Naive thymus-derived CD4-positive, alpha-beta T cell (primary cell): ENCODE measurements at regions not wholly inside any gene's neighbourhood (a gene's known extent, or its start where the extent isn't known, plus 50 kb on each side); places are given as distances from the start of the nearest gene placed in this dataset.

Source experiments
- ATAC-seq: fragments of 150-1000 bp; cut with Tn5 transposase; 2 replicates; pipeline ENCODE4 v1.10.0; 2021; ENCODE audit warnings: mild to moderate bottlenecking, moderate library complexity
- CTCF ChIA-PET: fragments of 350-600 bp; sonication (Branson Sonifier 250); formaldehyde crosslinking; loops from one replicate; lab custom pipeline; 2021; ENCODE audit warnings: antibody characterized with exemption; lab: Charles Lee
- POLR2A ChIA-PET: fragments of 350-600 bp; sonication (Branson Sonifier 250); formaldehyde crosslinking; loops from one replicate; lab custom pipeline; 2021; ENCODE audit warnings: antibody characterized with exemption, inconsistent platforms; lab: Charles Lee
- DNase-seq, 9 donors: peaks; one replicate each; pipeline versions ENCODE4 v3.0.0 to v3.0.0-alpha.2; 2020 to 2022; ENCODE audit warnings: mixed read lengths in 1 of 9
- H3K27ac ChIP-seq: one replicate; pipeline ENCODE4 v1.7.0; 2013; ENCODE audit warnings: mild to moderate bottlenecking, low read depth, low read length, moderate library complexity
- H3K27me3 ChIP-seq, 2 donors: one replicate each; pipeline ENCODE4 v1.7.0; 2013; ENCODE audit warnings: low read length in 2 of 2, mild to moderate bottlenecking in 2 of 2, moderate library complexity in 2 of 2; ENCODE audit not compliant: control insufficient read depth in 2 of 2, insufficient read depth in 2 of 2
- H3K36me3 ChIP-seq, 3 experiments: 1 replicate in 2 of 3; 2 replicates in 1 of 3; pipeline ENCODE4 v1.7.0; 2013; ENCODE audit warnings: low read length in 3 of 3, mild to moderate bottlenecking in 3 of 3, moderate library complexity in 1 of 3; ENCODE audit not compliant: insufficient read depth in 3 of 3, control insufficient read depth in 2 of 3
- H3K4me1 ChIP-seq, 2 donors: one replicate each; pipeline ENCODE4 v1.7.0; 2013; ENCODE audit warnings: low read length in 2 of 2, mild to moderate bottlenecking in 2 of 2, moderate library complexity in 1 of 2; ENCODE audit not compliant: control insufficient read depth in 2 of 2, insufficient read depth in 2 of 2
- H3K4me3 ChIP-seq: 2 replicates; pipeline ENCODE4 v1.7.0; 2013; ENCODE audit warnings: mild to moderate bottlenecking, low read length
- H3K9me3 ChIP-seq, 3 experiments: 1 replicate in 2 of 3; 2 replicates in 1 of 3; pipeline ENCODE4 v1.7.0; 2013; ENCODE audit warnings: low read length in 3 of 3; ENCODE audit not compliant: control insufficient read depth in 2 of 3
- H3K27ac Mint-ChIP-seq, 9 donors: one replicate each; pipeline ENCODE4 v1.8.0; 2020 to 2022; ENCODE audit warnings: mixed read lengths in 9 of 9, mild to moderate bottlenecking in 8 of 9, moderate library complexity in 5 of 9, inconsistent platforms in 2 of 9
- H3K27me3 Mint-ChIP-seq, 5 donors: one replicate each; pipeline ENCODE4 v1.8.0; 2021 to 2022; ENCODE audit warnings: mixed read lengths in 5 of 5, mild to moderate bottlenecking in 1 of 5
- H3K36me3 Mint-ChIP-seq, 5 donors: one replicate each; pipeline ENCODE4 v1.8.0; 2020 to 2022; ENCODE audit warnings: mixed read lengths in 5 of 5, mild to moderate bottlenecking in 3 of 5, inconsistent platforms in 1 of 5
- H3K4me1 Mint-ChIP-seq, 7 donors: one replicate each; pipeline ENCODE4 v1.8.0; 2020 to 2022; ENCODE audit warnings: mixed read lengths in 7 of 7, mild to moderate bottlenecking in 3 of 7, inconsistent platforms in 1 of 7
- H3K4me3 Mint-ChIP-seq, 10 donors: one replicate each; pipeline ENCODE4 v1.8.0; 2020 to 2022; ENCODE audit warnings: mild to moderate bottlenecking in 10 of 10, mixed read lengths in 10 of 10, moderate library complexity in 6 of 10, inconsistent platforms in 2 of 10
- H3K9me3 Mint-ChIP-seq, 11 donors: one replicate each; pipeline ENCODE4 v1.8.0; 2020 to 2022; ENCODE audit warnings: mixed read lengths in 11 of 11, mild to moderate bottlenecking in 4 of 11, inconsistent platforms in 1 of 11, moderate library complexity in 1 of 11
- intact Hi-C, 2 donors: fragments of 100-400 bp; cut with micrococcal nuclease; formaldehyde crosslinking; loops; one replicate each; pipeline ENCODE4 v1.15.1; 2023

GRCh38 chr15:66629817-66630576 is 64.2 kb upstream of the LCTL start:
- no peaks in the 10 kb centered on the region for H3K36me3 ChIP-seq
- ChIA-PET POLR2A (no interaction called here), CTCF (interaction anchor here (0.6 kb wide), 2 partner anchors 56 to 161 kb away, joined by 3 read pairs; no protein-coding TSS in a partner anchor)
- intact Hi-C loops, result no loop called here
- no peaks in the 10 kb centered on the region for H3K27me3 ChIP-seq
- H3K4me3 ChIP-seq, result no peak overlapping the region
- no peaks in the 10 kb centered on the region for H3K4me1 ChIP-seq
- H3K4me1 Mint-ChIP-seq, result no peaks in the 10 kb centered on the region
- ATAC-seq (no peak), DNase-seq (no peak)
- H3K27me3 Mint-ChIP-seq, result peaks cover 0 to 17% (median 0%) of the 10 kb centered on the region in 5 donors
- no peaks in the 10 kb centered on the region for H3K9me3 Mint-ChIP-seq
- H3K9me3 ChIP-seq, result no peaks in the 10 kb centered on the region
- no peak overlapping the region for H3K27ac ChIP-seq
- no peaks in the 10 kb centered on the region for H3K36me3 Mint-ChIP-seq
- no peak overlapping the region for H3K27ac Mint-ChIP-seq
- H3K4me3 Mint-ChIP-seq, result no peak overlapping the region

GRCh38 chr15:66630801-66631351 is 65.1 kb upstream of the LCTL start:
- H3K27me3 ChIP-seq, result no peaks in the 10 kb centered on the region
- peaks cover 0 to 14% (median 0%) of the 10 kb centered on the region in 5 donors for H3K27me3 Mint-ChIP-seq
- H3K9me3 Mint-ChIP-seq, result no peaks in the 10 kb centered on the region
- no peak for DNase-seq
- ChIA-PET CTCF (no interaction called here), POLR2A (no interaction called here)
- H3K27ac Mint-ChIP-seq, result no peak overlapping the region
- intact Hi-C loops, result no loop called here
- H3K4me3 Mint-ChIP-seq, result no peak overlapping the region
- H3K4me1 ChIP-seq, result no peaks in the 10 kb centered on the region
- ATAC-seq, result no peak
- H3K27ac ChIP-seq, result no peak overlapping the region
- no peaks in the 10 kb centered on the region for H3K4me1 Mint-ChIP-seq
- no peaks in the 10 kb centered on the region for H3K36me3 ChIP-seq
- no peaks in the 10 kb centered on the region for H3K36me3 Mint-ChIP-seq
- H3K9me3 ChIP-seq, result no peaks in the 10 kb centered on the region
- H3K4me3 ChIP-seq, result no peak overlapping the region

GRCh38 chr15:66631616-66632263 is 65.9 kb upstream of the LCTL start:
- Mint-ChIP-seq H3K9me3 (no peaks in the 10 kb centered on the region), H3K36me3 (no peaks in the 10 kb centered on the region), H3K27me3 (peaks cover 0 to 12% (median 0%) of the 10 kb centered on the region in 5 donors), H3K4me3 (no peak overlapping the region), H3K27ac (no peak overlapping the region), H3K4me1 (no peaks in the 10 kb centered on the region)
- no peaks in the 10 kb centered on the region for H3K9me3 ChIP-seq
- ChIA-PET POLR2A (interaction anchor here (0.7 kb wide), 1 partner anchor 146 kb away, joined by 4 read pairs; no protein-coding TSS in a partner anchor), CTCF (interaction anchor here (1.1 kb wide), 2 partner anchors 8 to 11 kb away, joined by 3 to 4 read pairs; no protein-coding TSS in a partner anchor)
- no peaks in the 10 kb centered on the region for H3K4me1 ChIP-seq
- no peak overlapping the region for H3K27ac ChIP-seq
- intact Hi-C loops, result no loop called here
- no peak for ATAC-seq
- no peak overlapping the region for H3K4me3 ChIP-seq
- no peaks in the 10 kb centered on the region for H3K36me3 ChIP-seq
- DNase-seq, result no peak
- no peaks in the 10 kb centered on the region for H3K27me3 ChIP-seq

- DNase-seq (no peak), ATAC-seq (no peak)
- Mint-ChIP-seq H3K27me3 (peaks cover 0 to 12% (median 0%) of the 10 kb centered on the region in 5 donors), H3K27ac (no peak overlapping the region), H3K36me3 (no peaks in the 10 kb centered on the region), H3K4me3 (no peak overlapping the region), H3K4me1 (peaks cover under 1 to 6% (median 4%) of the 10 kb centered on the region in 7 donors), H3K9me3 (no peaks in the 10 kb centered on the region)
- intact Hi-C loops, result no loop called here
- CTCF ChIA-PET, result interaction anchor here (1.1 kb wide), 1 partner anchor 10 kb away, joined by 3 read pairs; no protein-coding TSS in a partner anchor
- Histone ChIP-seq H3K27me3 (no peaks in the 10 kb centered on the region), H3K27ac (no peak overlapping the region), H3K36me3 (no peaks in the 10 kb centered on the region), H3K4me1 (peaks cover 0 to 3% of the 10 kb centered on the region in 2 donors), H3K4me3 (no peak overlapping the region), H3K9me3 (no peaks in the 10 kb centered on the region)
- POLR2A ChIA-PET, result interaction anchor here (0.6 to 0.7 kb wide), 2 partner anchors 7 to 17 kb away, joined by 3 read pairs; no protein-coding TSS in a partner anchor
These were observed 67.5 kb upstream of the LCTL start for GRCh38 chr15:66633041-66633937.

GRCh38 chr15:66633938-66634250 is 68.1 kb upstream of the LCTL start:
- Mint-ChIP-seq H3K9me3 (no peaks in the 10 kb centered on the region), H3K27ac (no peak overlapping the region), H3K36me3 (no peaks in the 10 kb centered on the region), H3K27me3 (peaks cover 0 to 7% (median 0%) of the 10 kb centered on the region in 5 donors), H3K4me3 (no peak overlapping the region), H3K4me1 (peaks cover 4 to 11% (median 8%) of the 10 kb centered on the region in 7 donors)
- Histone ChIP-seq H3K36me3 (no peaks in the 10 kb centered on the region), H3K27ac (no peak overlapping the region), H3K27me3 (no peaks in the 10 kb centered on the region), H3K4me3 (no peak overlapping the region), H3K9me3 (no peaks in the 10 kb centered on the region), H3K4me1 (peaks cover 0 to 6% of the 10 kb centered on the region in 2 donors)
- ChIA-PET POLR2A (interaction anchor here (0.7 kb wide), 1 partner anchor 8 kb away, joined by 3 read pairs; no protein-coding TSS in a partner anchor), CTCF (no interaction called here)
- intact Hi-C loops, result no loop called here
- no peak for ATAC-seq
- no peak for DNase-seq

GRCh38 chr15:66634540-66634939 is 67.5 kb upstream of the SMAD6 start:
- Histone ChIP-seq H3K9me3 (no peaks in the 10 kb centered on the region), H3K27ac (no peak overlapping the region), H3K36me3 (no peaks in the 10 kb centered on the region), H3K4me1 (peaks cover 0 to 6% of the 10 kb centered on the region in 2 donors), H3K4me3 (no peak overlapping the region), H3K27me3 (no peaks in the 10 kb centered on the region)
- no peak overlapping the region for H3K4me3 Mint-ChIP-seq
- peaks cover 4 to 13% (median 10%) of the 10 kb centered on the region in 7 donors for H3K4me1 Mint-ChIP-seq
- ChIA-PET CTCF (no interaction called here), POLR2A (no interaction called here)
- no peak for DNase-seq
- intact Hi-C loops, result no loop called here
- H3K27ac Mint-ChIP-seq, result no peak overlapping the region
- no peak for ATAC-seq
- no peaks in the 10 kb centered on the region for H3K9me3 Mint-ChIP-seq
- no peaks in the 10 kb centered on the region for H3K36me3 Mint-ChIP-seq
- peaks cover 0 to 4% (median 0%) of the 10 kb centered on the region in 5 donors for H3K27me3 Mint-ChIP-seq
